HG02610 (cell line): ENCODE measurements at regions not wholly inside any gene's neighbourhood (a gene's known extent, or its start where the extent isn't known, plus 50 kb on each side); places are given as distances from the start of the nearest gene placed in this dataset.
"Not testable (repeated sequence)": the region's sequence is repeated elsewhere in the genome, so short reads cannot be mapped to it uniquely, and the experiment has no call there.

Experiments
- ATAC-seq: cut with Tn5 transposase; IDR thresholded peaks from one replicate; pipeline ENCODE4 v1.9.1; 2021; ENCODE audit warnings: mild to moderate bottlenecking, moderate library complexity; ENCODE audit not compliant: unreplicated experiment

- no peak for ATAC-seq
These were observed 118.2 kb upstream of the SLC5A12 start for GRCh38 chr11:26839911-26840698.

GRCh38 chr11:26841818-26842473 is 120.1 kb upstream of the SLC5A12 start:
- ATAC-seq, result no peak

- no peak for ATAC-seq
These were observed 120.8 kb upstream of the SLC5A12 start for GRCh38 chr11:26842478-26843282.

GRCh38 chr11:26843539-26843938 is 121.7 kb upstream of the SLC5A12 start:
- ATAC-seq, result no peak

- ATAC-seq, result no peak
These were observed 123.1 kb upstream of the SLC5A12 start for GRCh38 chr11:26844963-26845362.

- ATAC-seq, result no peak
These were observed 124.4 kb upstream of the SLC5A12 start for GRCh38 chr11:26846227-26846626.

GRCh38 chr11:26847459-26847858 is 125.6 kb upstream of the SLC5A12 start:
- ATAC-seq, result no peak

- no peak for ATAC-seq
These were observed 126.1 kb upstream of the SLC5A12 start for GRCh38 chr11:26847977-26848376.

GRCh38 chr11:26849036-26849435 is 127.2 kb upstream of the SLC5A12 start:
- no peak for ATAC-seq

GRCh38 chr11:26851291-26851690 is 129.4 kb upstream of the SLC5A12 start:
- no peak for ATAC-seq

- ATAC-seq, result no peak
These were observed 129.8 kb upstream of the SLC5A12 start for GRCh38 chr11:26851696-26852095.

- no peak for ATAC-seq
These were observed 135.8 kb upstream of the FIBIN start for GRCh38 chr11:26858098-26858497.

- no peak for ATAC-seq
These were observed 134.5 kb upstream of the FIBIN start for GRCh38 chr11:26859416-26859815.

- ATAC-seq, result no peak
These were observed 133.7 kb upstream of the FIBIN start for GRCh38 chr11:26860091-26860780.

GRCh38 chr11:26860895-26861294 is 133.0 kb upstream of the FIBIN start:
- ATAC-seq, result no peak

GRCh38 chr11:26862801-26863200 is 131.1 kb upstream of the FIBIN start:
- ATAC-seq, result no peak

GRCh38 chr11:26865703-26866102 is 128.2 kb upstream of the FIBIN start:
- ATAC-seq, result no peak

- no peak for ATAC-seq
These were observed 126.6 kb upstream of the FIBIN start for GRCh38 chr11:26867286-26867685.

GRCh38 chr11:26878959-26879581 is 114.8 kb upstream of the FIBIN start:
- ATAC-seq, result no peak

GRCh38 chr11:26882363-26882880 is 111.5 kb upstream of the FIBIN start:
- not testable (repeated sequence) for ATAC-seq
